HEK293 (cell line): ENCODE measurements at regions not wholly inside any gene's neighbourhood (a gene's known extent, or its start where the extent isn't known, plus 50 kb on each side); places are given as distances from the start of the nearest gene placed in this dataset.

Experiments
- GLIS1 ChIP-seq: fragments of 450-650 bp; formaldehyde crosslinking; IDR thresholded peaks from 2 replicates; pipeline ENCODE4 v1.5.1; 2016; ENCODE audit warnings: missing biosample characterization, missing genetic modification characterization
- HOXA7 ChIP-seq: sonication (generic); formaldehyde crosslinking; IDR thresholded peaks from 2 replicates; pipeline ENCODE4 v1.8.1; 2022; ENCODE audit warnings: missing genetic modification reagents, borderline replicate concordance
- HOXD13 ChIP-seq: sonication (generic); formaldehyde crosslinking; IDR thresholded peaks from 2 replicates; pipeline ENCODE4 v1.8.0; 2022; ENCODE audit warnings: missing genetic modification reagents, borderline replicate concordance
- KLF16 ChIP-seq: fragments of 450-650 bp; formaldehyde crosslinking; IDR thresholded peaks from 2 replicates; pipeline ENCODE4 v1.5.1; 2017; ENCODE audit warnings: missing biosample characterization, missing genetic modification characterization
- PRDM2 ChIP-seq: fragments of 450-650 bp; formaldehyde crosslinking; IDR thresholded peaks from 2 replicates; pipeline ENCODE4 v1.5.1; 2016; ENCODE audit warnings: missing biosample characterization, missing genetic modification characterization, borderline replicate concordance
- RBAK ChIP-seq: fragments of 450-650 bp; formaldehyde crosslinking; IDR thresholded peaks from 2 replicates; pipeline ENCODE4 v1.5.1; 2016; ENCODE audit warnings: missing biosample characterization, missing genetic modification characterization
- ZBTB20 ChIP-seq: fragments of 450-650 bp; formaldehyde crosslinking; IDR thresholded peaks from 2 replicates; pipeline ENCODE4 v1.5.1; 2016; ENCODE audit warnings: missing biosample characterization, missing genetic modification characterization
- ZNF146 ChIP-seq: fragments of 450-650 bp; formaldehyde crosslinking; IDR thresholded peaks from 2 replicates; pipeline ENCODE4 v1.5.1; 2016; ENCODE audit warnings: missing biosample characterization, missing genetic modification characterization
- ZNF155 ChIP-seq: fragments of 450-650 bp; formaldehyde crosslinking; IDR thresholded peaks from 2 replicates; pipeline ENCODE4 v1.5.1; 2016; ENCODE audit warnings: missing biosample characterization, missing genetic modification characterization
- ZNF202 ChIP-seq: fragments of 450-650 bp; formaldehyde crosslinking; IDR thresholded peaks from 2 replicates; pipeline ENCODE4 v1.5.1; 2016; ENCODE audit warnings: missing biosample characterization, missing genetic modification characterization, borderline replicate concordance
- ZNF221 ChIP-seq: fragments of 450-650 bp; formaldehyde crosslinking; IDR thresholded peaks from 2 replicates; pipeline ENCODE4 v1.5.1; 2017; ENCODE audit warnings: missing biosample characterization, missing genetic modification characterization, borderline replicate concordance
- ZNF366 ChIP-seq: fragments of 450-650 bp; formaldehyde crosslinking; conservative IDR thresholded peaks from 2 replicates; pipeline ENCODE4 v1.5.1; 2016; ENCODE audit warnings: missing biosample characterization, missing genetic modification characterization
- ZNF426 ChIP-seq: fragments of 450-650 bp; formaldehyde crosslinking; IDR thresholded peaks from 2 replicates; pipeline ENCODE4 v1.5.1; 2017; ENCODE audit warnings: missing biosample characterization, missing genetic modification characterization, mild to moderate bottlenecking, inconsistent platforms, moderate library complexity
- ZNF48 ChIP-seq: fragments of 450-650 bp; formaldehyde crosslinking; IDR thresholded peaks from 2 replicates; pipeline ENCODE4 v1.5.1; 2016; ENCODE audit warnings: missing biosample characterization, missing genetic modification characterization
- ZNF510 ChIP-seq: fragments of 450-650 bp; formaldehyde crosslinking; IDR thresholded peaks from 2 replicates; pipeline ENCODE4 v1.5.1; 2018; ENCODE audit warnings: mild to moderate bottlenecking, missing genetic modification characterization, missing biosample characterization; ENCODE audit not compliant: insufficient replicate concordance
- ZNF521 ChIP-seq: fragments of 450-650 bp; formaldehyde crosslinking; IDR thresholded peaks from 2 replicates; pipeline ENCODE4 v1.5.1; 2017; ENCODE audit warnings: missing biosample characterization, mild to moderate bottlenecking, missing genetic modification characterization
- ZNF544 ChIP-seq: fragments of 450-650 bp; formaldehyde crosslinking; IDR thresholded peaks from 2 replicates; pipeline ENCODE4 v1.5.0; 2017; ENCODE audit warnings: missing biosample characterization, missing genetic modification characterization
- ZNF560 ChIP-seq: fragments of 450-650 bp; formaldehyde crosslinking; IDR thresholded peaks from 2 replicates; pipeline ENCODE4 v1.5.1; 2017; ENCODE audit warnings: missing biosample characterization, missing genetic modification characterization, borderline replicate concordance
- ZNF585B ChIP-seq: fragments of 450-650 bp; formaldehyde crosslinking; IDR thresholded peaks from 2 replicates; pipeline ENCODE4 v1.5.1; 2016; ENCODE audit warnings: missing biosample characterization, missing genetic modification characterization
- ZNF660 ChIP-seq: fragments of 450-650 bp; IDR thresholded peaks from 2 replicates; pipeline ENCODE4 v1.5.1; 2018; ENCODE audit warnings: missing biosample characterization, mild to moderate bottlenecking, missing genetic modification characterization
- ZNF747 ChIP-seq: fragments of 450-650 bp; formaldehyde crosslinking; IDR thresholded peaks from 2 replicates; pipeline ENCODE4 v1.5.1; 2016; ENCODE audit warnings: missing biosample characterization, missing genetic modification characterization
- ZNF843 ChIP-seq: fragments of 450-650 bp; formaldehyde crosslinking; IDR thresholded peaks from 2 replicates; pipeline ENCODE4 v1.5.1; 2016; ENCODE audit warnings: missing biosample characterization, missing genetic modification characterization
- ZSCAN16 ChIP-seq: fragments of 450-650 bp; formaldehyde crosslinking; IDR thresholded peaks from 2 replicates; pipeline ENCODE4 v1.5.1; 2016; ENCODE audit warnings: missing biosample characterization, missing genetic modification characterization
- ZSCAN23 ChIP-seq: fragments of 450-650 bp; formaldehyde crosslinking; IDR thresholded peaks from 2 replicates; pipeline ENCODE4 v1.5.1; 2016; ENCODE audit warnings: missing biosample characterization, missing genetic modification characterization
- TF ChIP-seq, protein P1 (sequence below): sonication (generic); formaldehyde crosslinking; IDR thresholded peaks from 2 replicates; pipeline ENCODE4 v1.8.1; 2022; ENCODE audit warnings: mild to moderate bottlenecking, moderate library complexity, missing genetic modification reagents
- TF ChIP-seq, protein P2 (sequence below): fragments of 450-650 bp; formaldehyde crosslinking; IDR thresholded peaks from 2 replicates; pipeline ENCODE4 v1.5.1; 2017; ENCODE audit warnings: missing biosample characterization, missing genetic modification characterization
- TF ChIP-seq, protein P3 (sequence below): fragments of 450-650 bp; formaldehyde crosslinking; IDR thresholded peaks from 2 replicates; pipeline ENCODE4 v1.5.1; 2016; ENCODE audit warnings: missing biosample characterization, missing genetic modification characterization
- TF ChIP-seq, protein P4 (sequence below): fragments of 450-650 bp; formaldehyde crosslinking; IDR thresholded peaks from 2 replicates; pipeline ENCODE4 v1.5.1; 2016; ENCODE audit warnings: missing biosample characterization, missing genetic modification characterization

- TF ChIP-seq, protein P1, sequence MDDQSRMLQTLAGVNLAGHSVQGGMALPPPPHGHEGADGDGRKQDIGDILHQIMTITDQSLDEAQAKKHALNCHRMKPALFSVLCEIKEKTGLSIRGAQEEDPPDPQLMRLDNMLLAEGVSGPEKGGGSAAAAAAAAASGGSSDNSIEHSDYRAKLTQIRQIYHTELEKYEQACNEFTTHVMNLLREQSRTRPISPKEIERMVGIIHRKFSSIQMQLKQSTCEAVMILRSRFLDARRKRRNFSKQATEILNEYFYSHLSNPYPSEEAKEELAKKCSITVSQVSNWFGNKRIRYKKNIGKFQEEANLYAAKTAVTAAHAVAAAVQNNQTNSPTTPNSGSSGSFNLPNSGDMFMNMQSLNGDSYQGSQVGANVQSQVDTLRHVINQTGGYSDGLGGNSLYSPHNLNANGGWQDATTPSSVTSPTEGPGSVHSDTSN = no peak
- TF ChIP-seq, protein P2, sequence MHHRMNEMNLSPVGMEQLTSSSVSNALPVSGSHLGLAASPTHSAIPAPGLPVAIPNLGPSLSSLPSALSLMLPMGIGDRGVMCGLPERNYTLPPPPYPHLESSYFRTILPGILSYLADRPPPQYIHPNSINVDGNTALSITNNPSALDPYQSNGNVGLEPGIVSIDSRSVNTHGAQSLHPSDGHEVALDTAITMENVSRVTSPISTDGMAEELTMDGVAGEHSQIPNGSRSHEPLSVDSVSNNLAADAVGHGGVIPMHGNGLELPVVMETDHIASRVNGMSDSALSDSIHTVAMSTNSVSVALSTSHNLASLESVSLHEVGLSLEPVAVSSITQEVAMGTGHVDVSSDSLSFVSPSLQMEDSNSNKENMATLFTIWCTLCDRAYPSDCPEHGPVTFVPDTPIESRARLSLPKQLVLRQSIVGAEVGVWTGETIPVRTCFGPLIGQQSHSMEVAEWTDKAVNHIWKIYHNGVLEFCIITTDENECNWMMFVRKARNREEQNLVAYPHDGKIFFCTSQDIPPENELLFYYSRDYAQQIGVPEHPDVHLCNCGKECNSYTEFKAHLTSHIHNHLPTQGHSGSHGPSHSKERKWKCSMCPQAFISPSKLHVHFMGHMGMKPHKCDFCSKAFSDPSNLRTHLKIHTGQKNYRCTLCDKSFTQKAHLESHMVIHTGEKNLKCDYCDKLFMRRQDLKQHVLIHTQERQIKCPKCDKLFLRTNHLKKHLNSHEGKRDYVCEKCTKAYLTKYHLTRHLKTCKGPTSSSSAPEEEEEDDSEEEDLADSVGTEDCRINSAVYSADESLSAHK (tag by site-specific recombination) = peak; percentile 85
- TF ChIP-seq ZNF366 (no peak), ZNF747 (tag by site-specific recombination) (no peak), HOXD13 (CRISPR knock-in tag) (no peak), ZNF48 (no peak), ZNF660 (no peak), ZBTB20 (tag by site-specific recombination) (no peak), ZNF585B (tag by site-specific recombination) (no peak), HOXA7 (CRISPR knock-in tag) (no peak), ZNF146 (tag by site-specific recombination) (no peak), ZNF202 (no peak), ZNF521 (tag by site-specific recombination) (no peak), ZNF510 (tag by site-specific recombination) (no peak), PRDM2 (tag by site-specific recombination) (no peak), RBAK (no peak), KLF16 (no peak), ZNF843 (tag by site-specific recombination) (peak; percentile 83), GLIS1 (tag by site-specific recombination) (no peak), ZSCAN16 (tag by site-specific recombination) (no peak), ZSCAN23 (tag by site-specific recombination) (no peak), ZNF560 (no peak), ZNF155 (no peak), ZNF544 (tag by site-specific recombination) (no peak), ZNF426 (tag by site-specific recombination) (no peak), ZNF221 (no peak)
- TF ChIP-seq, protein P3, sequence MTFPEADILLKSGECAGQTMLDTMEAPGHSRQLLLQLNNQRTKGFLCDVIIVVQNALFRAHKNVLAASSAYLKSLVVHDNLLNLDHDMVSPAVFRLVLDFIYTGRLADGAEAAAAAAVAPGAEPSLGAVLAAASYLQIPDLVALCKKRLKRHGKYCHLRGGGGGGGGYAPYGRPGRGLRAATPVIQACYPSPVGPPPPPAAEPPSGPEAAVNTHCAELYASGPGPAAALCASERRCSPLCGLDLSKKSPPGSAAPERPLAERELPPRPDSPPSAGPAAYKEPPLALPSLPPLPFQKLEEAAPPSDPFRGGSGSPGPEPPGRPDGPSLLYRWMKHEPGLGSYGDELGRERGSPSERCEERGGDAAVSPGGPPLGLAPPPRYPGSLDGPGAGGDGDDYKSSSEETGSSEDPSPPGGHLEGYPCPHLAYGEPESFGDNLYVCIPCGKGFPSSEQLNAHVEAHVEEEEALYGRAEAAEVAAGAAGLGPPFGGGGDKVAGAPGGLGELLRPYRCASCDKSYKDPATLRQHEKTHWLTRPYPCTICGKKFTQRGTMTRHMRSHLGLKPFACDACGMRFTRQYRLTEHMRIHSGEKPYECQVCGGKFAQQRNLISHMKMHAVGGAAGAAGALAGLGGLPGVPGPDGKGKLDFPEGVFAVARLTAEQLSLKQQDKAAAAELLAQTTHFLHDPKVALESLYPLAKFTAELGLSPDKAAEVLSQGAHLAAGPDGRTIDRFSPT = peak; percentile 21; the same call in 1 of the 2 replicates
- TF ChIP-seq, protein P4, sequence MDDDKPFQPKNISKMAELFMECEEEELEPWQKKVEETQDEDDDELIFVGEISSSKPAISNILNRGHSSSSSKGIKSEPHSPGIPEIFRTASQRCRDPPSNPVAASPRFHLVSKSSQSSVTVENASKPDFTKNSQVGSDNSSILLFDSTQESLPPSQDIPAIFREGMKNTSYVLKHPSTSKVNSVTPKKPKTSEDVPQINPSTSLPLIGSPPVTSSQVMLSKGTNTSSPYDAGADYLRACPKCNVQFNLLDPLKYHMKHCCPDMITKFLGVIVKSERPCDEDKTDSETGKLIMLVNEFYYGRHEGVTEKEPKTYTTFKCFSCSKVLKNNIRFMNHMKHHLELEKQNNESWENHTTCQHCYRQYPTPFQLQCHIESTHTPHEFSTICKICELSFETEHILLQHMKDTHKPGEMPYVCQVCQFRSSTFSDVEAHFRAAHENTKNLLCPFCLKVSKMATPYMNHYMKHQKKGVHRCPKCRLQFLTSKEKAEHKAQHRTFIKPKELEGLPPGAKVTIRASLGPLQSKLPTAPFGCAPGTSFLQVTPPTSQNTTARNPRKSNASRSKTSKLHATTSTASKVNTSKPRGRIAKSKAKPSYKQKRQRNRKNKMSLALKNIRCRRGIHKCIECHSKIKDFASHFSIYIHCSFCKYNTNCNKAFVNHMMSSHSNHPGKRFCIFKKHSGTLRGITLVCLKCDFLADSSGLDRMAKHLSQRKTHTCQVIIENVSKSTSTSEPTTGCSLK = no peak
Observed at GRCh38 chr4:174133551-174133950, 149.9 kb downstream of the FBXO8 start (continued).
